ENCODE measurements at regions not wholly inside any gene's neighbourhood (a gene's known extent, or its start where the extent isn't known, plus 50 kb on each side); places are given as distances from the start of the nearest gene placed in this dataset.

GRCh38 chr11:79857377-79858214 lies 416.8 kb upstream of the TENM4 start:
- no peak for TF ChIP-seq CTCF (conservative IDR thresholded peaks at IDR 0.05; ENCODE audit: low read depth, low read length)
- TF ChIP-seq NFE2L2 (IDR thresholded peaks at IDR 0.05; ENCODE audit: low read depth, low read length) = no peak
- no peak for TF ChIP-seq BHLHE40 (IDR thresholded peaks at IDR 0.05; ENCODE audit: low read depth, low read length)
- no peak for TF ChIP-seq FOS (IDR thresholded peaks at IDR 0.05; ENCODE audit: low read depth, low read length)
- no peak for TF ChIP-seq POLR2A (IDR thresholded peaks at IDR 0.05; ENCODE audit: low read depth, low read length)
- TF ChIP-seq CHD1 (IDR thresholded peaks at IDR 0.05; ENCODE audit: low read depth, low read length) = no peak
- TF ChIP-seq RAD21 (IDR thresholded peaks at IDR 0.05; ENCODE audit: low read length) = no peak
- TF ChIP-seq MXI1 (IDR thresholded peaks at IDR 0.05; ENCODE audit: borderline replicate concordance, low read depth, low read length) = no peak
- no peak for TF ChIP-seq USF2 (IDR thresholded peaks at IDR 0.05; ENCODE audit: low read depth, low read length)
- no peak for TF ChIP-seq CEBPB (IDR thresholded peaks at IDR 0.05; ENCODE audit: low read depth, low read length)
- no peak for TF ChIP-seq ELK1 (IDR thresholded peaks at IDR 0.05; ENCODE audit: borderline replicate concordance, low read depth, low read length)
- no peak for TF ChIP-seq MAZ (IDR thresholded peaks at IDR 0.05; ENCODE audit: borderline replicate concordance, low read depth, low read length)
- TF ChIP-seq MAFK (IDR thresholded peaks at IDR 0.05; ENCODE audit: low read depth, low read length) = no peak
- no peak for TF ChIP-seq RFX5 (IDR thresholded peaks at IDR 0.05; ENCODE audit: low read depth, low read length)
- TF ChIP-seq RCOR1 (IDR thresholded peaks at IDR 0.05; ENCODE audit: insufficient replicate concordance, low read length) = no peak
- TF ChIP-seq SMC3 (IDR thresholded peaks at IDR 0.05; ENCODE audit: low read depth, low read length) = no peak
- BruUV-seq (replicated peaks) = no TSS peak
- dilution Hi-C loops (cut with HindIII; ENCODE audit: low sequenced_read_pairs, unreplicated experiment) = no loop called here
- Histone ChIP-seq H3K9me3 (ENCODE audit: control insufficient read depth, insufficient read depth, low read length) (no peaks in the 10 kb centered on the region), H3K79me1 (ENCODE audit: low read depth in 1 of 2, low read length in 2 of 2) (no peaks in the 10 kb centered on the region), H3K27ac (ENCODE audit: insufficient read depth, low read length) (no peak overlapping the region), H2BK5ac (ENCODE audit: low read depth, low read length, poor library complexity, severe bottlenecking) (no peak overlapping the region), H3K36me3 (ENCODE audit: control insufficient read depth, insufficient read depth, low read length) (no peaks in the 10 kb centered on the region), H3K4ac (ENCODE audit: low read depth, low read length) (no peak overlapping the region), H4K91ac (ENCODE audit: insufficient read depth, low read depth, low read length) (no peak overlapping the region), H2AK5ac (ENCODE audit: low read depth, low read length) (no peak overlapping the region), H3K9ac (ENCODE audit: low read depth, low read length) (no peak overlapping the region), H3K9me1 (ENCODE audit: insufficient read depth, low read length) (no peaks in the 10 kb centered on the region), H4K5ac (ENCODE audit: low read depth, low read length) (no peak overlapping the region), H3K4me3 (ENCODE audit: insufficient read depth, low read depth, low read length) (no peak overlapping the region), H3K4me1 (ENCODE audit: control insufficient read depth, insufficient read depth, low read length) (no peaks in the 10 kb centered on the region), H2AK9ac (replicated peaks; ENCODE audit: low read depth, low read length, poor library complexity) (no peak overlapping the region), H2AFZ (replicated peaks; ENCODE audit: low read length, poor library complexity) (no peak overlapping the region), H3K23ac (ENCODE audit: low read depth, low read length) (no peak overlapping the region), H3K18ac (ENCODE audit: low read depth, low read length) (no peak overlapping the region), H3K4me2 (ENCODE audit: low read depth, low read length) (no peak overlapping the region), H2BK120ac (ENCODE audit: low read depth, low read length) (no peak overlapping the region), H4K20me1 (ENCODE audit: insufficient read depth, low read length) (no peaks in the 10 kb centered on the region), H3K14ac (replicated peaks; ENCODE audit: low read depth, low read length) (no peak overlapping the region), H2BK15ac (ENCODE audit: low read depth, low read length) (no peak overlapping the region), H2BK20ac (ENCODE audit: low read depth, low read length) (no peak overlapping the region), H3K27me3 (ENCODE audit: control insufficient read depth, insufficient read depth, low read length) (no peaks in the 10 kb centered on the region; the same call in 1 of the 2 replicates), H4K8ac (ENCODE audit: low read depth in 2 of 2, low read length in 2 of 2) (no peak overlapping the region), H3K56ac (ENCODE audit: extremely low read depth, insufficient read depth, low read length) (no peak overlapping the region)
- CTCF ChIA-PET = no interaction called here
- POLR2A ChIA-PET (ENCODE audit: unreplicated experiment) = no interaction called here
- DNase-seq (no peak), ATAC-seq (ENCODE audit: low read depth) (no peak)
- intact Hi-C loops (cut with micrococcal nuclease) = no loop called here
- WGBS, 2 experiments (ENCODE audit: extremely low coverage in 2 of 2, insufficient read length in 1 of 2) = 47% methylated on average over 7 of the region's 10 CpGs; no CpG with 5 or more reads in 1 of the 2 experiments
- in situ Hi-C loops (cut with MboI; ENCODE audit: low sequenced_read_pairs) = no loop called here
